ENCODE measurements at regions not wholly inside any gene's neighbourhood (a gene's known extent, or its start where the extent isn't known, plus 50 kb on each side); places are given as distances from the start of the nearest gene placed in this dataset.

DNA sequence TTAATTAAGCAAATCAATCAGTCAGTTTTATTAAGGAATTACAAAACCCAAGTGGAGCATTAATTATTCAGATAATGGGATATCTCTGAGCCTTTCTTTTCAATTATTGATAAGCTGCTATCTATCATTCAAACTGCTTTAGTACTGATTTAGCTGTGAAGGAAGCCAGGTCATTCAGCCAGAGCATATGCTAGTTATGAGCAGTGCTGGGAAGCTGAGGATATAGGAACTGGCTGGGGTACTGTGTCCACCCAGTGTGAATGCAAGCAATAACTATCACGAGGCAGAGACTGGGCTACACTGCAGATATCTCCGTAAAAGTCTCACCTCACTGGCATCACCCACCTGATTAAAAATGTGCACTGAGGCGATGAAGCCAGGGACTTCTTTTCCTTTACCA is 496.7 kb upstream of the PIK3C3 start:
- no peak for DNase-seq (ENCODE audit: low read depth)

DNA sequence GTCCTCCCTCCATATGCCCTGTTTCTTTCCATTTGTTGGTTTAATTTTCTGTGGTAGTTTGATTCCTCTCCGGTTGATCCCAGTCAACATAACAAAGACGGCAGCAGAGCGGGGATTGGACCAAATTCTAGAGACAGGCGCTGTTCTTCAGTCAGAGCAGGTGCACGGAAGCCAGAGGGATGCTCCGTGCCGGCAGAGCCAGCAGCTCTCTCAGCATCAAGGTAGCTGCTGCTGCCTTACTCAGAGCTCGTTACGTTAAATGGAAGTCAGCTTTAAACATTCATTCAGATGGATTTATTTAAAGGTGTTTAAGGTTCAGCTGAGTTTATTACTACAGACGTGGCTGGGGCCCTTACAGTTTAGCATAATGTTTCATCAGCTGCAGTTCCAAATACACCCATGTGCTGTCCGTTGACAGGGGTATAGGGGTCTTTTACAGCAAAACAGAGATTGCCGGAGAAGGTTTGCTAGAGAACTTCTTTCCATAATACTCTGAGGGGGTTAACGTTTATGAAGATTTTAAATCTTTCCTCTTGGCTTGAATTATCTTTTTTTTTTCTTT is 497.2 kb upstream of the PIK3C3 start:
- DNase-seq (ENCODE audit: low read depth) = no peak

DNA sequence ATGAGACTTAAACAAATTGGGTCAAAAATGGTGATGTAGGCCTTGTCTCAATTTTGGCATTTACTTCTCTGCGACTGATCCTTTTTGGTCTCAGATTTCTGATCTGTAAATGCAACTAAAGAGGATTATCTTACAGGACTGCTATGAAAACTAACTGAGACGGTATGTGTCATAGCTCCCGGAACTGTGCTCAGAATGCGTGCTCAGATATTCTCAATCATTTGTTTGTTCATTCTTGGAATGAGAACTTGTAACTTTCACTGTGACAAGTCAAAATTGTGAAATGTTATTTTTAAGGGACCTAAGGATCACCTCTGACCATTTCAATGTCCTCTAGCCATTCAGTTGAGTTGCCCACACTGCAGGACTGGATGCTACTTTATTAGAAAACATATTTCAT is 498.2 kb upstream of the PIK3C3 start:
- no peak for DNase-seq (ENCODE audit: low read depth)

DNA sequence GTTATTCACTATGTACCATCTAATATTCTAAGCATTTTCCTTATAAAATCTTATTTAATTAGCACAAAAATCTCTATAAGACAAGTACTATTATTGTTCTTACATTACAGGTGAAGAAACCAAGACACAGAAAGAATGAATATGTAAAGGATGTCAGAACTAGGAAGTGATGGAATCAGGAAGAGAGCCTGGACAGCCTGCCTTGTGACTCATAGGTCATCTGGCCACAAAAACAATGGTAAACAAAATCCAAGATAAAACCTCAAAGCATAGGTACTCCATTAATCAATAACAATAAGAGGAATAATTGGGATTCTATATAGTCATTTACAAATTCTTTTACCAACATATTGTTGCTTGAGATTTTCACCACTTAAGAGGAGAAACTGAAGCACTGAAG is 505.4 kb upstream of the PIK3C3 start:
- no peak for DNase-seq (ENCODE audit: low read depth)

DNA sequence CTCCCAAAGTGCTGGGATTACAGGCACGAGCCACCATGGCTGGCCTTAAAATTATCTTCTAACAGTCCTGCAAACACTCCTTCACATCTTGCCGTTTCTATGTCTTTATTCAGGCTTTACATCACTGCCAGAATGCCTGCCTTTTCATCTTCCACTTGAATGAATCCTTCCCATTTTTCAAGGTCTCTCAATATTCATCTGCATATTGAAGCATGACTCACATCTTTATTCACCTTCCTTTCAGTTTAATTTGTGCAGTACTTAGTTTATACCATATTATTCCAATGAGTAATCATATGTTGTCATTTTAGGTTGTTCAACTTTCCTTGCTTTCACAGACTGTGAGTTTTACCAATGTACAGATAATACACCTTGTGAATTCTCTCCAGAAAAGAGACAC is 510.1 kb upstream of the PIK3C3 start:
- DNase-seq (ENCODE audit: low read depth) = no peak

DNA sequence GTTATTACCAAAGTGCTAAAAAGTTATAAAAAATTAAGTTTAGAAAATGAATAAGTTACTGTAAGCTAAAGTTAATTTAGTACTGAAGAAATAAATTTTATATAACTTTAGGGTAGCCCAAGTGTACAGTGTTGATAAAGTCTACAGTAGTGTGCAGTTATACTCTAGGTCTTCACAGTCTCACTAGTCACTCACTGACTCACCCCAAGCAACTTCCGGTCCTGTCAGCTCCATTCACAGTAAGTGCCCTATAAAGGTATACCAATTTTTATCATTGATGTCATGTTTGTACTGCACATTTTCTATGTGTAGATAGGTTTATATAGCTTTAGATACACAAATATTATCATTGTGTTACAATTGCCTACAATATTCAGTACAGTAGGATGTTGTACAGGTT is 518.3 kb upstream of the PIK3C3 start:
- no peak for DNase-seq (ENCODE audit: low read depth)

DNA sequence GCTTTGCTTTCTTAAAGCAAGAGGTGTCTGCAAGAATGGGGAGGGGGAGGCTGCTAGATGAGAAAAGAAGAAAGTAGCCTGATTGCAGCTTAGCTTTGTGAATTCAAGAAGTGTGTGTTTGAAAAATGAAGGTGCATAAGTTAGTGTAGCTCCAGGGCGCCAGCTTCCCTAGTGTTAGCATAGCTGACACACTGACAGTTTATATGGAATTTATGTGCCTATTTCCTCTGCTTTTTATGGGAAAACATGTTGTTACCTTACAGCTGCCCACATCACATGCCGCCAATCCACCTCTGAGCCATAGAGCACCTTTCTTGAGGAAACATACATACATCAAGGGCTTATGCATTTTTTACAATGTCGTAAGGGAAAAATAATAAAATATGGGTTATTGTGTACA is 536.4 kb upstream of the PIK3C3 start:
- no peak for DNase-seq (ENCODE audit: low read depth)

DNA sequence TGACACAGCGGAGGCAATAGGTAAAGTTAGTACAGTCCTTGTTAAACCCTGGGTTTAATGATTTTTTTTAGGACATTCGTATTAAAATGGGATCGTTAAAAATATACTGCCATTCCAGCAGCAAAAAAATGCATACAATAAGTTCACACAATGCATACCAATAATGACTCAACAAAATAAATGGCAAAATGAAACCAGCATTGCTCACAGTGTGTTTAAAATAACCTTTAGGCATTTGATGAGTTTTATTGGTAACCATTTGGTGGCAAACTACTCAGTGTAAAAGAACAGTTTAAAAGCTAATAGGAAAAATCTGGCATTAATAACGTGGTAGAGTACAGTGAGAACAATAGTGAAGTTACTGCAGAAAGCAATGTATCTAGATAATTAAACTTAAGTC is 539.0 kb upstream of the PIK3C3 start:
- no peak for DNase-seq (ENCODE audit: low read depth)

DNA sequence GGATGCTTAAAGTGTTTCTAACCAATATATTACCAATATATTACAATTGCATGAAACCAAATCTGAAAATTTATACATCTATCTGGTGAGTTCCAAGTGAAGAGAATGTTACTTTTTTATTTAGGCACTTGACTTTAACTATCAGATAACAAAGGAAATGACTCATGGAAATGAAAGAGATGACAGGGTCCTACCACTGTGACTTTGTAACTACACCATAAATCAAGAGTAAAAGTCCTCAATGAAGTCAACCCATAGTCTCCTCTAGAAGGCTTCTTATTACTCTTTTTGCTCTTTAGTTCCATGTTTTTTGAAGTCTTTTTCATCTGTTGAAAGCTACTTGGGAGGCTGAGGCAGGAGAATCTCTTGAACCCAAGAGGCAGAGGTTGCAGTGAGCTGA is 545.0 kb upstream of the PIK3C3 start:
- no peak for DNase-seq (ENCODE audit: low read depth)

DNA sequence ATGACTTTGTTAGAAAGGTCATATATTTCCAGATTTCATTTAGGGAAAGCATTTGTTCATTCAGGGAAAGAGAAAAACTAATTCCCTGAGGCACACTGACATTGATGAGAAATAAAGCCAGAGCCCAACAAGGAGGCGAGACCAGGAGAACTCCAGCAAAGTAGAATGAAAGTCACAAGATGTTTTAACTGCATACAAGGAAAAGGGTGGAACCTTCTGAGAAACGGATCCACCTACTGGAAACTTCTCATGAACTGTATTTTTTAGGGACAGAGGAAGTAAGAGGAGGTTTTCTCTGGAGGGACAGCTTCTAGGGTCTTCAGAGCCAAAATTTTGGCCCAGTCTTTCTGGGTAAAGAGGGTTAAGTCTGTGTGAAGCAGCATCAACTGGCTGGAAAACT is 548.2 kb upstream of the PIK3C3 start:
- DNase-seq (ENCODE audit: low read depth) = no peak

DNA sequence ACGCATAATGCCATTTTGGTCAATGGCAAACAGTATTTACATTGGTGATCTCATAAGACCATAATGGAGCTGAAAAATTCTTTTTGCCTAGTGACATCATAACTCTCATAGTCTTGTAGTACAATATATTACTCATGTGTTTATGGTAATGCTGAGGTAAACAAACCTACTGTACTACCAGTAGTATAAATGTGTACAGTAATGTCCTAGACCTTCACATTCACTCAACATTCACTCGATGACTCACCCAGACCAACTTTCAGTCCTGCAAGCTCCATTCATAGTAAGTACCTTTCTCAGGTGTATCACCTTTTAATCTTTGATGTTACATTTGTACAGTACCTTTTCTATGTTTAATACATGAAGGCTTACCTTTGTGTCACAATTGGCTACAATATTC is 558.2 kb upstream of the PIK3C3 start:
- DNase-seq (ENCODE audit: low read depth) = no peak

DNA sequence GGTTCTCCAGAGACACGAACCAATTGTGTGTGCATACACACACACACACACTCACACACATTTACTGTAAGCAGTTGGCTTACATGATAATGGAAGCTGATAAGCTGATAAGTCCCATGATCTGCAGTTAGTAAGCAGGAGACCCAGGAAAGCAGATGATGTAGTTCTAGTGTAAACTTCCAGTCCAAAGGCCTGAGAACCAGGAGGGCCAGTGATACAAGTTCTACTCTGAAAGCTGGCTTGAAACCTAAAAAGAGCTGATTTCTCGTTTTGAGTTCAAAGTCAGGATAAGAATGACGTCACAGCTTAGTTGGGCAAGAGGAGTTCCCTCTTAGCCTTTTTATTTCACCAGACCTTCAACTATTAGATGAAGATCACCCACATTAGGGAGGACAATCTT is 558.8 kb upstream of the PIK3C3 start:
- no peak for DNase-seq (ENCODE audit: low read depth)

DNA sequence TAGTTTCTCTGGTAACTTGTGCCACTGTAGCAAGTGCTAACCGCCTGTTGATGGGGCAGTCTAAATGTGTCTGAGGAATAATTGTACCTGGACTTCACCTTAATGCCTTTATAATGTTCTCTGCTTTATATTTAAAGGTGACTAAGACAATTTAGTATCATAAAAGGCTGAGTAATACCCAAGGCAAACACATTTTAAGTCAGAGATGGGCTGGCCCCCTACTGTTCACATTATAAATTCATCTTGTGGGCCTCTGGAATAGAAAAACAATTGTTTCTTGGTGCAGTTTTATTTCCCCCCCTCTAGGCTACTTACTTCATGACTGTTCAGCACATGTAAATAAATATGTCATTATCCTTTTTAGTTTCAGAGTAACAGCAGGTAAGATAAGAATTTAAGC is 559.3 kb upstream of the PIK3C3 start:
- DNase-seq (ENCODE audit: low read depth) = no peak

DNA sequence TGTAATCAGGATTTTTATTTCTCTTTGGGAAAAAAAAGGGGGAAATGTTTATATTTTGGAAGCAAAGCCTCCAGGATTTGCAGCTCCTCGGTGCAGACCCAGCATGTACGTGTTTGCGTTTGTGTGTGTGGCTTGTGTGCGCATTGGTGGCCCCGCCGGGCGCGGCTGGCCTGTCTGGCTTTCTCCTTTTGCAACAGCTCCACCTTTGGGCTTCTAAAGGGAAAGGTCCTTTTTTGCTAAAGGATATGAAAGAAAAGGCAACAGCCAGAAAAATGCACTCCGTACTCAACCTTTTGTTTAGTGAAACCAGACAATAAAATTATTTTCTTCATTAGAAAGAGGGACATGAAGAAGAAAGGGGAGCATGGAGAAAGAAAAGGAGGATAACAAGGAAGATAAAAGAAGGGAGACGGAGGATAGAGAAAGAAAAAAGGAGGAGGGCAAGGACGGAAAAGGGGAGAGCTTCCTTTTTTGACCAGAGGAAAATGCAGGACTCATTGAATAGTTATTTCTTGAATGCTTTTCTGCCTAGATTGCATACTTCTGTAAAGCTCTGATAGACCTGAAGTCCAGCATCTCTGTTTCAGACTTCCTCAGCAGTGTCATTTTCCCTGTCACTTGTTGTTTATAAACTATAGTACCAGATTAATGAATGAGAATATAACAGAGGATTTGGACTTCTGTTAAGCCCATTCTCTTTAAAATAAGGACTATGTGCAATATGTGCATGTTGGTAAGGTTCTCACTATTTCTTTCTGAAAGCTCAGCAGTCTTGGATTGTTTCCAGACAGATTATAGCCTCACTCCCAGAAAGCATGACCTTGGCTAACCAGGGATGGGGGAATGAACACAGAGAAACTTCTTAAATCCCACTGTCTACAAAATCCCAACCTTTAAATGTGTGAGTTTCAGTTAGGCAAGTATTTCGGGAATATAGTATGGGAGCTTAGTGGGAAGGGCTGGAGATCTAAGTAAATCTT is 563.1 kb upstream of the PIK3C3 start:
- DNase-seq (ENCODE audit: low read depth) = no peak

DNA sequence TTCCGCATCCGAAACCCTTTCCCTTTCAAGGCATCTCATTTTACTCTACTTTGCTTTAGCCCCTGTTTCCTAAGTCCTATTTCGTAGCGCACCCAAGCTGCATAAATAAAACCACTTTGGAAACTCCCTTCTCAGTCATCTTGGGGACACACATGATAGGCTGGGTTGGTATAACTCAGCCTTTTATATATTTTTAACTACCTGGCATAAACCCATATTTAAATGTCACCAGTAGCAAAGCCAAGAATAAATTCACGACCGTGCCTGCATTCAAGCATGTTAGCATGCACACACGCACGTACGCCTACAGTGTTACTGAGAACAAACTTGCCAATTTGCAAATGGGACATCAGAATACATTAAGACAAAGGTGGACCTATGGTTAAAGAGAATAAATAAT is 564.7 kb upstream of the PIK3C3 start:
- no peak for DNase-seq (ENCODE audit: low read depth)

DNA sequence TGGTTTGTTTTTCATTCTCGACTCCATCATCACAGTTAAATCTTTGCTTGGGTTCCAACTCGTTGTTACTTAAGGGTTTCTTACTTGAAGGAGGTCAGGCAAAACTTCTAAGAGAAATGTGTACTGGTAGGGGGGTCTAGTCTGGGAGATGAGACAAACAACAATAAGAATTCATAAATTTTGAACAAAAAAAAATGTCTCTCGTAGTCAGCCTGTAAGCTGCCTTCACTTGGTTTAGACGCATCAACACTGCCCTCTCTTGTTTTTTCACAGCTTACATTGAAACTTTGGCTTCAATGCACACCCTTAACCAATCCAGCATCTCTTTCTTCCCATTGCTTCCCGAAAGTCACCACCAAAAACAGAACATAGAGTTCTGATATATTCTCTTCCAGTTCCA is 576.4 kb upstream of the PIK3C3 start:
- no peak for DNase-seq (ENCODE audit: low read depth)

DNA sequence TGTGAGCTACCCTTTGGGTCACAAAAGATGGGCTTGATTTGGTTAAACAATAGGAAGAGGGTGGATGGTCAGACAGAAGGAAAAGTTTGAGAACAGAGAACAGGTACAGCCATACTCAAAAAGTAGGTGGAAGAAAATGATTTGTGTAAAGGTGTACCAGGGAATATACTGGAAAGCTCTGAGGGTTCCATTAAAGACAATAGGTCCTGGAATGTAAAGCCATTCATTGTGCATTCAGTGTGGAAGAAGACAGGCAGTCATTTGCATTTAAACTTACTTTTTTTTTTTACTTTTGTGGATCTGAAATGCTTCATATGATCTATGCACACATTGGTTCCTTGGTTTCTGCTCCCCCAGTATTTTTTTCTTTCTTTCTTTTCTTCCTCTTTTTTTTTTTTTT is 581.4 kb upstream of the PIK3C3 start:
- no peak for DNase-seq (ENCODE audit: low read depth)

DNA sequence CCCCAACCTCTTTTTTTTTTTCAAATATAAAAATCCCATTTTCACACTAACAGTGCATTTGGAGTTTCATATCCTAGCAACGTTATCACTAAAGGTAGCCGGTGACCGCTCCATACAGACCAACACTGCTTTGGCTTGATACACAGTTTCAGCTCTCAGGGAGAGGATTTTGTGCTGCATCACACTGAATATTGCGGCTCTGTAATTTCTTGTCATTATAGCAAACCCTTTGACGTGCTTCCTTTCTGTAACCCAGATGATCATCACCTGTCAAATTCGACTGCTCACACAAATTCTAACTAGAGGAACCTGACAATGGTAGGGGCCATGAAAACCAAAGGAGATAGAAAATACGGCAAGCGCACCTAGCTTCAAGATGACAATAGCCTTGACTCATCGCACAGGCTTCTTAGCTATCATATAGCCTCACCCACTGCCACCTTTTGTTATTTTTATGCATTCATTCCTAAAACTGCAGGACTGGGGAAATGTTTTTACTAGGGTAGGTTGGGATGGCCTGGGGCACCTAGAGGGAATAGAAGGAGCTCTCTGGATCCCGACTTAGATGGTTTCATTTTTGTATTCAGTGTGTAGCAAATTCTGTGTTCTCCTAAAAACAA is 582.9 kb upstream of the PIK3C3 start:
- DNase-seq (ENCODE audit: low read depth) = no peak

DNA sequence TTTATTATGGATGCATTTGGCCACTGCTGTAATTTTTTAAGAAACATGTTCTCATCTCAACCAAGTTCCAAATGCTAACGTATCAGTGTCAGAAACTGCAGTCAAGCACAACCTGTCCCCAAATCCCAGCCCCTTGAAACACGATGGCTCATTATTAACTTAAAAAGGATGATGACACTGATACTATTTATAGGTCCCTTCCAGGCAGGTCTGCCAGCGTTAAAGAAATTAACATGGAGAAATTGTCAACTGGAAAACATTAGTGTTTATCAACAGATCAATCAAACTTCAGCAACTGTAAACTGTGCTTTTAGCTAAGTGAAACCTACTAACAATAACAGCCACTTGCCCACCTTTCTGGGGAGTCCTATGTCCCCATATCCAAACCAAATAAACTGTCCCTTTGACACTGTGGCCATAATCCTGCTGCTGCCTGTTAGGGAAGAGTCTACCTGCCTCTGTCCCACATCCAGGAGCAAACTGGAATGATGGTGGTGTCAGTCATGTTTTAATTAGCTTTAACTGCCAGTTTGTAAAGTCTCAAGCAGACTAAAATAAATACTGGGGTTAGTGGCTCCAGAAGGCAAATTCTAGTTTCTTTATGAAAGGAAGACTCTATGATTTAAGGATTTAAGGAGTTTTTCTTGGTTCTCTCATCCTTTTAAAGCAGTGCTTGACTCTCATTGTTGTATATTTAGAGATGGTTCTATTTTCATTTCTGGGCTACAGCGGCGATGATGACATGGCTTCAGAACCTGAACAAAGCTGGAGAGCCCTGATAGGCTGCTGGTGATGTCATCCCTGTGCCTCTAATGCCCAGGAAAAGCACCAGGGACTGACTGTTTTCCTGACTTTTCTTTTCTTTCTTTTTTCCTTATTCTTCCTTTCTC is 583.6 kb upstream of the PIK3C3 start:
- DNase-seq (ENCODE audit: low read depth) = no peak

DNA sequence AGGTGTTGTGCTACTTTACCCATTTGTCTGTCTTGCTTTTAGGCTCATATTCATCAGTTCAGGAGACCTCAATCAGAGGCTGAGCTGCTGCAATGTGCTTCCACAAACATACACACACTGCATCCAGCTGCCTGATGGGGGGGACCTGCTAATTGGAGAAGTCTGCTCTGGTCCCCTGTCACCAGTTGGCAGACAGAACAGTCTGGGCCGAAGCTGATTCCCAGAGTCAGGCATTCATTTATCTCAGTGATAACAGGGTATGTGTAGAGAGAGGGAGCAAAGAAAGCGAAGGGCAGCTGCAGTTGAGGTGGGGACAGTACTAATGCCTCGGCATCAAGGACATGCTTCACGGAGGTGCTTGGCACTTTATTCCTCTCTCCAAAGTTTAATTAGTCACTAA is 584.3 kb upstream of the PIK3C3 start:
- DNase-seq (ENCODE audit: low read depth) = no peak

DNA sequence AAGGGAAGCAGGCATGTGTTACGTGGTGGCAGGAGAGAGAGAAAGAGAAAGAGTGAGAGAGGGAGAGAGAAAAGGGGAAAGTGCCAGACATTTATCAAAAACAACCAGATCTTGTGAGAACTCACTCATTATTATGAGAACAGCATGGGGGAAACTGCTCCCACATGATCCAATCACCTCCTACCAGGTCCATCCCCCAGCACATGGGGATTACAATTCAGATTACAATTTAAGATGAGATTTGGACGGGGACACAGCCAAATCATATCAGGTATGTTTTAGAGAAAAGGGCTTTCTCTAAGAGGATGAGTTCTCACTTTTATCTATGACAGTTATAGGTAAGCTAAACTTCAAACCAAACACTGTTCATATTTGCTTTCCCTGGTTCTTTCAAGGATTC is 597.3 kb upstream of the PIK3C3 start:
- no peak for DNase-seq (ENCODE audit: low read depth)

DNA sequence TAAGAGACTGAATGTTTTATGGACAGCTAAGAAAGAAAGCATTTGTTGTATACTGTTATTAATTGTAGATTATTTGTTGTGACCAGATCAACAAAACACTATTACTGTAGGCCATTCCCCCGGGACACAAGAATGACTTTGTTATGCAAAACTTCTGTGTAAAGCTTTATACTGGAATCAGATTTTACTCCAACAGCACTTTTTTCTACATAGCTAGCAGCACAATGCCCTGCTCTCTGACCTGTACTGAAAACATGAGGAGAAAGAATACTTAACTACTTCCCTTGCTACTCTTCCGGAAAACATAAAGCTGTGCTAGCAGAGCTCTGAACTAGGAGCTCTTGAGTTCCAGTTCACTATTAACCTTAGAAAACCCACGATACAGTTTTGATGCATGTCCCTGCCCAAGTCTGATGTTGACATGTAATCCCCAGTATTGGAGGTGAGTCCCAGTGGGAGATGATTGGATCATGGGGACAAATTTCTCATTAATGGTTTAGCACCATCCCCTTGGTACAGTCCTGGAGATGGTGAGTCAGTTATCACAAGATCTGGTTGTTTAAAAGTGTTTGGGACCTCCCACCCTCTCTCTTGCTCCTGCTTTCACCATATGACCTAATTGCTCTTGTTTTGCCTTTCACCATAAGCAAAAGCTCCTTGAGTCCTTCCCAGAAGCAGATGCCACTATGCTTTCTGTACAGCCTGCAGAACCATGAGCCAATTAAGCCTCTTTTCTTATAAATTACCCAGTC is 601.1 kb upstream of the PIK3C3 start:
- DNase-seq (ENCODE audit: low read depth) = no peak
